ENCODE measurements at regions not wholly inside any gene's neighbourhood (a gene's known extent, or its start where the extent isn't known, plus 50 kb on each side); places are given as distances from the start of the nearest gene placed in this dataset.
"Not testable (repeated sequence)": the region's sequence is repeated elsewhere in the genome, so short reads cannot be mapped to it uniquely, and the experiment has no call there.

- no peaks in the 10 kb centered on the region for H3K27me3 ChIP-seq (ENCODE audit: low read depth, low read length)
- H3K36me3 ChIP-seq (ENCODE audit: control insufficient read depth in 1 of 2, insufficient read depth in 2 of 2, low read length in 2 of 2): no peaks in the 10 kb centered on the region
- peaks cover 0 to 11% of the 10 kb centered on the region in 2 donors for H3K4me1 ChIP-seq (ENCODE audit: control insufficient read depth in 1 of 2, insufficient read depth in 2 of 2, low read length in 2 of 2)
- no peaks in the 10 kb centered on the region for H3K9me3 ChIP-seq (ENCODE audit: control insufficient read depth in 1 of 2, low read length in 2 of 2)
- H3K27ac ChIP-seq (ENCODE audit: low read length): no peak overlapping the region
- H3K4me3 ChIP-seq (ENCODE audit: low read depth in 1 of 2, low read length in 2 of 2): no peak overlapping the region
Measured at GRCh38 chr3:177487635-177488186, 290.4 kb upstream of the TBL1XR1 start.

- H3K27ac ChIP-seq (ENCODE audit: low read length): no peak overlapping the region
- peaks cover 0 to 11% of the 10 kb centered on the region in 2 donors for H3K4me1 ChIP-seq (ENCODE audit: control insufficient read depth in 1 of 2, insufficient read depth in 2 of 2, low read length in 2 of 2)
- no peaks in the 10 kb centered on the region for H3K9me3 ChIP-seq (ENCODE audit: control insufficient read depth in 1 of 2, low read length in 2 of 2)
- no peaks in the 10 kb centered on the region for H3K36me3 ChIP-seq (ENCODE audit: control insufficient read depth in 1 of 2, insufficient read depth in 2 of 2, low read length in 2 of 2)
- H3K4me3 ChIP-seq (ENCODE audit: low read depth in 1 of 2, low read length in 2 of 2): no peak overlapping the region
- H3K27me3 ChIP-seq (ENCODE audit: low read depth, low read length): no peaks in the 10 kb centered on the region
Measured at GRCh38 chr3:177488740-177489139, 291.5 kb upstream of the TBL1XR1 start.

- no peaks in the 10 kb centered on the region for H3K36me3 ChIP-seq (ENCODE audit: control insufficient read depth in 1 of 2, insufficient read depth in 2 of 2, low read length in 2 of 2)
- H3K27ac ChIP-seq (ENCODE audit: low read length): no peak overlapping the region
- peaks cover 0 to 11% of the 10 kb centered on the region in 2 donors for H3K4me1 ChIP-seq (ENCODE audit: control insufficient read depth in 1 of 2, insufficient read depth in 2 of 2, low read length in 2 of 2)
- H3K27me3 ChIP-seq (ENCODE audit: low read depth, low read length): no peaks in the 10 kb centered on the region
- H3K4me3 ChIP-seq (ENCODE audit: low read depth in 1 of 2, low read length in 2 of 2): no peak overlapping the region
- H3K9me3 ChIP-seq (ENCODE audit: control insufficient read depth in 1 of 2, low read length in 2 of 2): no peaks in the 10 kb centered on the region
Measured at GRCh38 chr3:177490626-177491025, 293.3 kb upstream of the TBL1XR1 start.

- Histone ChIP-seq H3K9me3 (ENCODE audit: control insufficient read depth in 1 of 2, low read length in 2 of 2) (no peaks in the 10 kb centered on the region), H3K27me3 (ENCODE audit: low read depth, low read length) (no peaks in the 10 kb centered on the region), H3K4me1 (ENCODE audit: control insufficient read depth in 1 of 2, insufficient read depth in 2 of 2, low read length in 2 of 2) (peaks cover 0 to 11% of the 10 kb centered on the region in 2 donors), H3K27ac (ENCODE audit: low read length) (no peak overlapping the region), H3K4me3 (ENCODE audit: low read depth in 1 of 2, low read length in 2 of 2) (no peak overlapping the region), H3K36me3 (ENCODE audit: control insufficient read depth in 1 of 2, insufficient read depth in 2 of 2, low read length in 2 of 2) (no peaks in the 10 kb centered on the region)
Measured at GRCh38 chr3:177491296-177492032, 294.2 kb upstream of the TBL1XR1 start.

- Histone ChIP-seq H3K36me3 (ENCODE audit: control insufficient read depth in 1 of 2, insufficient read depth in 2 of 2, low read length in 2 of 2) (no peaks in the 10 kb centered on the region), H3K4me1 (ENCODE audit: control insufficient read depth in 1 of 2, insufficient read depth in 2 of 2, low read length in 2 of 2) (peaks cover 0 to 11% of the 10 kb centered on the region in 2 donors), H3K9me3 (ENCODE audit: control insufficient read depth in 1 of 2, low read length in 2 of 2) (no peaks in the 10 kb centered on the region), H3K27ac (ENCODE audit: low read length) (no peak overlapping the region), H3K27me3 (ENCODE audit: low read depth, low read length) (no peaks in the 10 kb centered on the region), H3K4me3 (ENCODE audit: low read depth in 1 of 2, low read length in 2 of 2) (no peak overlapping the region)
Measured at GRCh38 chr3:177493091-177493490, 295.8 kb upstream of the TBL1XR1 start.

GRCh38 chr3:177494216-177494615, 296.9 kb upstream of the TBL1XR1 start:
- Histone ChIP-seq H3K27me3 (ENCODE audit: low read depth, low read length) (no peaks in the 10 kb centered on the region), H3K36me3 (ENCODE audit: control insufficient read depth in 1 of 2, insufficient read depth in 2 of 2, low read length in 2 of 2) (no peaks in the 10 kb centered on the region), H3K27ac (ENCODE audit: low read length) (no peak overlapping the region), H3K4me1 (ENCODE audit: control insufficient read depth in 1 of 2, insufficient read depth in 2 of 2, low read length in 2 of 2) (peaks cover 0 to 11% of the 10 kb centered on the region in 2 donors), H3K4me3 (ENCODE audit: low read depth in 1 of 2, low read length in 2 of 2) (no peak overlapping the region), H3K9me3 (ENCODE audit: control insufficient read depth in 1 of 2, low read length in 2 of 2) (no peaks in the 10 kb centered on the region)

- H3K4me1 ChIP-seq (ENCODE audit: control insufficient read depth in 1 of 2, insufficient read depth in 2 of 2, low read length in 2 of 2): peaks cover 0 to 11% of the 10 kb centered on the region in 2 donors
- H3K27ac ChIP-seq (ENCODE audit: low read length): no peak overlapping the region
- no peaks in the 10 kb centered on the region for H3K9me3 ChIP-seq (ENCODE audit: control insufficient read depth in 1 of 2, low read length in 2 of 2)
- no peak overlapping the region for H3K4me3 ChIP-seq (ENCODE audit: low read depth in 1 of 2, low read length in 2 of 2)
- H3K36me3 ChIP-seq (ENCODE audit: control insufficient read depth in 1 of 2, insufficient read depth in 2 of 2, low read length in 2 of 2): no peaks in the 10 kb centered on the region
- no peaks in the 10 kb centered on the region for H3K27me3 ChIP-seq (ENCODE audit: low read depth, low read length)
Measured at GRCh38 chr3:177495566-177495965, 298.3 kb upstream of the TBL1XR1 start.

- Histone ChIP-seq H3K27me3 (ENCODE audit: low read depth, low read length) (no peaks in the 10 kb centered on the region), H3K27ac (ENCODE audit: low read length) (no peak overlapping the region), H3K4me3 (ENCODE audit: low read depth in 1 of 2, low read length in 2 of 2) (no peak overlapping the region)
Measured at GRCh38 chr3:177498037-177498857, 301.0 kb upstream of the TBL1XR1 start.

GRCh38 chr3:177499039-177499438, 301.8 kb upstream of the TBL1XR1 start:
- not testable (repeated sequence) for H3K27me3 ChIP-seq (ENCODE audit: low read depth, low read length)

More at GRCh38 chr3:177498037-177498857, 301.0 kb upstream of the TBL1XR1 start:
- H3K9me3 ChIP-seq (ENCODE audit: control insufficient read depth in 1 of 2, low read length in 2 of 2): no peaks in the 10 kb centered on the region
- H3K4me1 ChIP-seq (ENCODE audit: control insufficient read depth in 1 of 2, insufficient read depth in 2 of 2, low read length in 2 of 2): no peaks in the 10 kb centered on the region
- no peaks in the 10 kb centered on the region for H3K36me3 ChIP-seq (ENCODE audit: control insufficient read depth in 1 of 2, insufficient read depth in 2 of 2, low read length in 2 of 2)

GRCh38 chr3:177499779-177500423, 302.6 kb upstream of the TBL1XR1 start:
- no peaks in the 10 kb centered on the region for H3K36me3 ChIP-seq (ENCODE audit: control insufficient read depth in 1 of 2, insufficient read depth in 2 of 2, low read length in 2 of 2)
- H3K27ac ChIP-seq (ENCODE audit: low read length): no peak overlapping the region
- H3K9me3 ChIP-seq (ENCODE audit: control insufficient read depth in 1 of 2, low read length in 2 of 2): no peaks in the 10 kb centered on the region
- H3K27me3 ChIP-seq (ENCODE audit: low read depth, low read length): no peaks in the 10 kb centered on the region
- H3K4me3 ChIP-seq (ENCODE audit: low read depth in 1 of 2, low read length in 2 of 2): no peak overlapping the region
- H3K4me1 ChIP-seq (ENCODE audit: control insufficient read depth in 1 of 2, insufficient read depth in 2 of 2, low read length in 2 of 2): no peaks in the 10 kb centered on the region

More at GRCh38 chr3:177499039-177499438, 301.8 kb upstream of the TBL1XR1 start:
- not testable (repeated sequence) for H3K9me3 ChIP-seq (ENCODE audit: control insufficient read depth in 1 of 2, low read length in 2 of 2); H3K36me3 ChIP-seq (ENCODE audit: control insufficient read depth in 1 of 2, insufficient read depth in 2 of 2, low read length in 2 of 2); H3K4me3 ChIP-seq (ENCODE audit: low read depth in 1 of 2, low read length in 2 of 2); H3K27ac ChIP-seq (ENCODE audit: low read length); H3K4me1 ChIP-seq (ENCODE audit: control insufficient read depth in 1 of 2, insufficient read depth in 2 of 2, low read length in 2 of 2)

GRCh38 chr3:177510693-177511216, 313.5 kb upstream of the TBL1XR1 start:
- no peaks in the 10 kb centered on the region for H3K9me3 ChIP-seq (ENCODE audit: control insufficient read depth in 1 of 2, low read length in 2 of 2)
- no peaks in the 10 kb centered on the region for H3K36me3 ChIP-seq (ENCODE audit: control insufficient read depth in 1 of 2, insufficient read depth in 2 of 2, low read length in 2 of 2)
- H3K27me3 ChIP-seq (ENCODE audit: low read depth, low read length): no peaks in the 10 kb centered on the region
- H3K4me1 ChIP-seq (ENCODE audit: control insufficient read depth in 1 of 2, insufficient read depth in 2 of 2, low read length in 2 of 2): peaks cover 0 to 21% of the 10 kb centered on the region in 2 donors
- H3K27ac ChIP-seq (ENCODE audit: low read length): no peak overlapping the region
- no peak overlapping the region for H3K4me3 ChIP-seq (ENCODE audit: low read depth in 1 of 2, low read length in 2 of 2)

Data from muscle layer of duodenum (tissue), 2 donors.